ENCODE measurements at regions not wholly inside any gene's neighbourhood (a gene's known extent, or its start where the extent isn't known, plus 50 kb on each side); places are given as distances from the start of the nearest gene placed in this dataset.

GRCh38 chr7:145850636-145851035, 266.0 kb upstream of the CNTNAP2 start:
- H3K4me3 ChIP-seq: no peak overlapping the region
- peaks cover 0 to 21% (median 0%) of the 10 kb centered on the region in 11 donors for H3K9me3 ChIP-seq
- intact Hi-C loops (cut with DNase I): no loop called here
- H3K27me3 ChIP-seq: no peaks in the 10 kb centered on the region
- H3K27ac ChIP-seq: no peak overlapping the region
- 56 to 58% methylated on average over 6 of the region's 6 CpGs for WGBS, 2 donors
- DNase-seq: no peak
- TF ChIP-seq, protein P1, sequence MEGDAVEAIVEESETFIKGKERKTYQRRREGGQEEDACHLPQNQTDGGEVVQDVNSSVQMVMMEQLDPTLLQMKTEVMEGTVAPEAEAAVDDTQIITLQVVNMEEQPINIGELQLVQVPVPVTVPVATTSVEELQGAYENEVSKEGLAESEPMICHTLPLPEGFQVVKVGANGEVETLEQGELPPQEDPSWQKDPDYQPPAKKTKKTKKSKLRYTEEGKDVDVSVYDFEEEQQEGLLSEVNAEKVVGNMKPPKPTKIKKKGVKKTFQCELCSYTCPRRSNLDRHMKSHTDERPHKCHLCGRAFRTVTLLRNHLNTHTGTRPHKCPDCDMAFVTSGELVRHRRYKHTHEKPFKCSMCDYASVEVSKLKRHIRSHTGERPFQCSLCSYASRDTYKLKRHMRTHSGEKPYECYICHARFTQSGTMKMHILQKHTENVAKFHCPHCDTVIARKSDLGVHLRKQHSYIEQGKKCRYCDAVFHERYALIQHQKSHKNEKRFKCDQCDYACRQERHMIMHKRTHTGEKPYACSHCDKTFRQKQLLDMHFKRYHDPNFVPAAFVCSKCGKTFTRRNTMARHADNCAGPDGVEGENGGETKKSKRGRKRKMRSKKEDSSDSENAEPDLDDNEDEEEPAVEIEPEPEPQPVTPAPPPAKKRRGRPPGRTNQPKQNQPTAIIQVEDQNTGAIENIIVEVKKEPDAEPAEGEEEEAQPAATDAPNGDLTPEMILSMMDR (IDR thresholded peaks at IDR 0.05): no peak
- H3K36me3 ChIP-seq: no peaks in the 10 kb centered on the region
- ATAC-seq: no peak
- H3K4me1 ChIP-seq: no peaks in the 10 kb centered on the region

DNA sequence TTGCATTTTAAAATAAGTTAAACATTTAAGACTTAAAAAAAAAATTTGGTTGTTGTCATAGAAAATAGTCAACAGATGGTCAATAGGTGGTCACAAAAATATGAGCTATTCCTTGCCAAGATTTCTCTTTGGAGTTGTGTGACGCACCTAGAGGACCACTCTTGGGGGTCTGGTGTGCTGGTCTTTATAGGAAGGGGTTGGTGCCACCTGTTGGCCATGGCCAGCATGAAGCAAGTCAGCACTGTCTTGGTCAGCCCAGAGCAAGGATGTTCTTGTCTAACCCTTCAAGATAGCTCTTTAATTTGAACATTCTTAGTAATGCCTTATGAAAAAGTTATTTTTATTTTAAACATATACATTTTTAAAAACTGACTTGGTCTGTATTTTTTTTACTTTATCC, 267.9 kb upstream of the CNTNAP2 start:
- Histone ChIP-seq H3K4me1 (no peaks in the 10 kb centered on the region), H3K9me3 (peaks cover 0 to 8% (median 0%) of the 10 kb centered on the region in 11 donors), H3K36me3 (no peaks in the 10 kb centered on the region), H3K27ac (no peak overlapping the region), H3K4me3 (no peak overlapping the region), H3K27me3 (no peaks in the 10 kb centered on the region)
- ATAC-seq (no peak), DNase-seq (no peak)
- 50 to 55% methylated on average over 1 of the region's 1 CpG for WGBS, 2 donors
- intact Hi-C loops (cut with DNase I): no loop called here
- TF ChIP-seq, protein P1 (IDR thresholded peaks at IDR 0.05): peak in 4 of 9 donors; percentile 8 to 28 (median 15)

- WGBS, 2 donors: 45 to 57% methylated on average over 6 of the region's 6 CpGs
- H3K27ac ChIP-seq: no peak overlapping the region
- TF ChIP-seq, protein P1 (IDR thresholded peaks at IDR 0.05): no peak
- H3K9me3 ChIP-seq: peaks cover 0 to 9% (median 0%) of the 10 kb centered on the region in 11 donors
- no peaks in the 10 kb centered on the region for H3K27me3 ChIP-seq
- H3K36me3 ChIP-seq: no peaks in the 10 kb centered on the region
- ATAC-seq: no peak
- no peaks in the 10 kb centered on the region for H3K4me1 ChIP-seq
- no peak for DNase-seq
- H3K4me3 ChIP-seq: no peak overlapping the region
- intact Hi-C loops (cut with DNase I): no loop called here
Measured at GRCh38 chr7:145845345-145845744, 271.3 kb upstream of the CNTNAP2 start.

DNA sequence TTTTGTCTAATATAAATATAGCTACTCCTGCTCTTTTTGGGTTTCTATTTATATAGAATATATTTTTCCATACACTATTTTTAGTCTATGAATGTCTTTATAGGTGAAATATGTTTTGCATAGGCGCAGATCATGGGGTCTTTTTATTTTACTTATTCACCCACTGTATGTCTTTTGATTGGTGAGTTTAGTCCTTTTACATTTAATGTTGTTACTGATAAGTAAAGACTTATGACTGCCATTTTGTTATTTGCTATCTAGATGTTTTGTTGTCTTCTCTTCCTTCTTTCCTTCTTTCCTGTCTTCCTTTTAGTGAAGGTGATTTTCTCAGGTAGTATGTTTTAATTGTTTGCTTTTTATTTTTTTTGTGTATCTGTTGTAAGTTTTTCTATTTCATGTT, 276.8 kb upstream of the CNTNAP2 start:
- TF ChIP-seq, protein P1 (IDR thresholded peaks at IDR 0.05): no peak
- Histone ChIP-seq H3K4me3 (no peak overlapping the region), H3K36me3 (no peaks in the 10 kb centered on the region), H3K27me3 (no peaks in the 10 kb centered on the region), H3K4me1 (no peaks in the 10 kb centered on the region), H3K9me3 (peaks cover 0 to 37% (median 4%) of the 10 kb centered on the region in 11 donors), H3K27ac (no peak overlapping the region)
- WGBS, 2 donors: 74 to 82% methylated on average over 1 of the region's 1 CpG
- DNase-seq (no peak), ATAC-seq (no peak)
- intact Hi-C loops (cut with DNase I): loop anchor here in 1 of 10 donors (2.0 kb wide), 1 partner anchor 51 kb away; no protein-coding TSS in a partner anchor

Measured in heart right ventricle (tissue), 16 donors.